Nephron progenitor cell (in vitro differentiated cells): ENCODE measurements at regions not wholly inside any gene's neighbourhood (a gene's known extent, or its start where the extent isn't known, plus 50 kb on each side); places are given as distances from the start of the nearest gene placed in this dataset.

Source experiments
- DNase-seq: peaks from one replicate; pipeline ENCODE4 v3.0.0; 2021
- H3K27ac Mint-ChIP-seq: 2 replicates; pipeline ENCODE4 v1.8.0; 2021; ENCODE audit warnings: mild to moderate bottlenecking, moderate library complexity, mixed read lengths
- H3K27me3 Mint-ChIP-seq: 2 replicates; pipeline ENCODE4 v1.8.0; 2021; ENCODE audit warnings: mild to moderate bottlenecking, low read depth, mixed read lengths; ENCODE audit not compliant: poor library complexity
- H3K36me3 Mint-ChIP-seq: 2 replicates; pipeline ENCODE4 v1.8.0; 2021; ENCODE audit warnings: low read depth, mixed read lengths
- H3K4me1 Mint-ChIP-seq: 2 replicates; pipeline ENCODE4 v1.8.0; 2021; ENCODE audit warnings: mixed read lengths
- H3K4me3 Mint-ChIP-seq: 2 replicates; pipeline ENCODE4 v1.8.0; 2021; ENCODE audit warnings: mild to moderate bottlenecking, moderate library complexity, mixed read lengths
- H3K9me3 Mint-ChIP-seq: 2 replicates; pipeline ENCODE4 v1.8.0; 2021; ENCODE audit warnings: mild to moderate bottlenecking, moderate library complexity, mixed read lengths
- TF ChIP-seq, protein P1 (sequence below): fragments of 200-600 bp; sonication (generic); IDR thresholded peaks from 2 replicates; pipeline ENCODE4 v1.5.0; 2021; ENCODE audit warnings: antibody characterized with exemption

GRCh38 chr11:69566001-69566400 is 75.0 kb upstream of the CCND1 start:
- TF ChIP-seq, protein P1, sequence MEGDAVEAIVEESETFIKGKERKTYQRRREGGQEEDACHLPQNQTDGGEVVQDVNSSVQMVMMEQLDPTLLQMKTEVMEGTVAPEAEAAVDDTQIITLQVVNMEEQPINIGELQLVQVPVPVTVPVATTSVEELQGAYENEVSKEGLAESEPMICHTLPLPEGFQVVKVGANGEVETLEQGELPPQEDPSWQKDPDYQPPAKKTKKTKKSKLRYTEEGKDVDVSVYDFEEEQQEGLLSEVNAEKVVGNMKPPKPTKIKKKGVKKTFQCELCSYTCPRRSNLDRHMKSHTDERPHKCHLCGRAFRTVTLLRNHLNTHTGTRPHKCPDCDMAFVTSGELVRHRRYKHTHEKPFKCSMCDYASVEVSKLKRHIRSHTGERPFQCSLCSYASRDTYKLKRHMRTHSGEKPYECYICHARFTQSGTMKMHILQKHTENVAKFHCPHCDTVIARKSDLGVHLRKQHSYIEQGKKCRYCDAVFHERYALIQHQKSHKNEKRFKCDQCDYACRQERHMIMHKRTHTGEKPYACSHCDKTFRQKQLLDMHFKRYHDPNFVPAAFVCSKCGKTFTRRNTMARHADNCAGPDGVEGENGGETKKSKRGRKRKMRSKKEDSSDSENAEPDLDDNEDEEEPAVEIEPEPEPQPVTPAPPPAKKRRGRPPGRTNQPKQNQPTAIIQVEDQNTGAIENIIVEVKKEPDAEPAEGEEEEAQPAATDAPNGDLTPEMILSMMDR = no peak
- no peak for DNase-seq
- Mint-ChIP-seq H3K4me3 (no peak overlapping the region), H3K4me1 (peaks cover 19% of the 10 kb centered on the region), H3K36me3 (no peaks in the 10 kb centered on the region), H3K27ac (no peak overlapping the region), H3K9me3 (peaks cover 20% of the 10 kb centered on the region), H3K27me3 (peaks cover 9% of the 10 kb centered on the region)

GRCh38 chr11:69567951-69568808 is 72.8 kb upstream of the CCND1 start:
- no peak for DNase-seq
- Mint-ChIP-seq H3K9me3 (peaks cover 12% of the 10 kb centered on the region), H3K27me3 (peaks cover 11% of the 10 kb centered on the region), H3K4me3 (no peak overlapping the region), H3K36me3 (no peaks in the 10 kb centered on the region), H3K4me1 (peaks cover 19% of the 10 kb centered on the region), H3K27ac (no peak overlapping the region)
- TF ChIP-seq, protein P1 = no peak

DNA sequence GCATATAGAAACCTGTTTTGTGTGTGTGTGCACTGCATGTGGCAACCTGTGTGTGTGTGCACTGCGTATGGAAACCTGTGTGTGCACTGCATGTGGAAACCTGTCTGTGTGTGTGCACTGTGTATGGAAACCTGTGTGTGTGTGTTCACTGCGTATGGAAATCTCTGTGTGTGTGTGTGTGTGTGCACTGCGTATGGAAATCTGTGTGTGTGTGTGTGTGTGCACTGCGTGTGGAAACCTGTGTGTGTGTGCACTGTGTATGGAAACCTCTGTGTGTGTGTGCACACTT is 72.2 kb upstream of the CCND1 start:
- DNase-seq = no peak
- Mint-ChIP-seq H3K36me3 (no peaks in the 10 kb centered on the region), H3K4me1 (peaks cover 19% of the 10 kb centered on the region), H3K27me3 (peaks cover 12% of the 10 kb centered on the region), H3K27ac (no peak overlapping the region), H3K9me3 (peaks cover 12% of the 10 kb centered on the region), H3K4me3 (no peak overlapping the region)
- TF ChIP-seq, protein P1 = no peak

- TF ChIP-seq, protein P1 = no peak
- H3K27me3 Mint-ChIP-seq = peaks cover 8% of the 10 kb centered on the region
These were observed 71.4 kb upstream of the CCND1 start for GRCh38 chr11:69569306-69570200.

GRCh38 chr11:69572233-69572860 is 68.6 kb upstream of the CCND1 start:
- H3K9me3 Mint-ChIP-seq = no peaks in the 10 kb centered on the region
- peaks cover 19% of the 10 kb centered on the region for H3K27me3 Mint-ChIP-seq
- no peak for DNase-seq
- TF ChIP-seq, protein P1 = no peak
- H3K4me1 Mint-ChIP-seq = peaks cover 19% of the 10 kb centered on the region
- H3K27ac Mint-ChIP-seq = no peak overlapping the region
- no peak overlapping the region for H3K4me3 Mint-ChIP-seq
- no peaks in the 10 kb centered on the region for H3K36me3 Mint-ChIP-seq

More at GRCh38 chr11:69569306-69570200, 71.4 kb upstream of the CCND1 start:
- H3K9me3 Mint-ChIP-seq = peaks cover 12% of the 10 kb centered on the region
- no peak overlapping the region for H3K27ac Mint-ChIP-seq
- DNase-seq = no peak
- H3K4me1 Mint-ChIP-seq = peaks cover 19% of the 10 kb centered on the region
- H3K4me3 Mint-ChIP-seq = no peak overlapping the region
- H3K36me3 Mint-ChIP-seq = no peaks in the 10 kb centered on the region
